Body of pancreas (tissue), 4 donors: ENCODE measurements at regions not wholly inside any gene's neighbourhood (a gene's known extent, or its start where the extent isn't known, plus 50 kb on each side); places are given as distances from the start of the nearest gene placed in this dataset.

ENCODE experiments used
- POLR2A ChIP-seq, 3 donors: fragments of 450-650 bp; IDR thresholded peaks; one replicate each; pipeline ENCODE4 v1.6.1; 2016; ENCODE audit warnings: antibody characterized with exemption in 3 of 3, mild to moderate bottlenecking in 2 of 3
- TF ChIP-seq, protein P1 (sequence below), 7 experiments: fragments of 450-650 bp in 4 of 7; fragments of 200-600 bp in 3 of 7; sonication (generic) in 3 of 7; IDR thresholded peaks; one replicate each; pipeline ENCODE4 v1.5.1; 2016 to 2019; ENCODE audit warnings: antibody characterized with exemption in 7 of 7

- TF ChIP-seq, protein P1, sequence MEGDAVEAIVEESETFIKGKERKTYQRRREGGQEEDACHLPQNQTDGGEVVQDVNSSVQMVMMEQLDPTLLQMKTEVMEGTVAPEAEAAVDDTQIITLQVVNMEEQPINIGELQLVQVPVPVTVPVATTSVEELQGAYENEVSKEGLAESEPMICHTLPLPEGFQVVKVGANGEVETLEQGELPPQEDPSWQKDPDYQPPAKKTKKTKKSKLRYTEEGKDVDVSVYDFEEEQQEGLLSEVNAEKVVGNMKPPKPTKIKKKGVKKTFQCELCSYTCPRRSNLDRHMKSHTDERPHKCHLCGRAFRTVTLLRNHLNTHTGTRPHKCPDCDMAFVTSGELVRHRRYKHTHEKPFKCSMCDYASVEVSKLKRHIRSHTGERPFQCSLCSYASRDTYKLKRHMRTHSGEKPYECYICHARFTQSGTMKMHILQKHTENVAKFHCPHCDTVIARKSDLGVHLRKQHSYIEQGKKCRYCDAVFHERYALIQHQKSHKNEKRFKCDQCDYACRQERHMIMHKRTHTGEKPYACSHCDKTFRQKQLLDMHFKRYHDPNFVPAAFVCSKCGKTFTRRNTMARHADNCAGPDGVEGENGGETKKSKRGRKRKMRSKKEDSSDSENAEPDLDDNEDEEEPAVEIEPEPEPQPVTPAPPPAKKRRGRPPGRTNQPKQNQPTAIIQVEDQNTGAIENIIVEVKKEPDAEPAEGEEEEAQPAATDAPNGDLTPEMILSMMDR (IDR thresholded peaks at IDR 0.05) = no peak
- TF ChIP-seq POLR2A (IDR thresholded peaks at IDR 0.05) = no peak
Observed at GRCh38 chr13:34230271-34230670, 412.3 kb downstream of the RFC3 start.
